NT2/D1 (cell line): ENCODE measurements at regions not wholly inside any gene's neighbourhood (a gene's known extent, or its start where the extent isn't known, plus 50 kb on each side); places are given as distances from the start of the nearest gene placed in this dataset.

Experiments used
- DNase-seq: peaks from one replicate; pipeline ENCODE4 v3.0.0-alpha.2; 2011; ENCODE audit warnings: low read depth, low spot score
- H3K27me3 ChIP-seq: 2 replicates; pipeline ENCODE4 v1.6.0; 2011; ENCODE audit warnings: mild to moderate bottlenecking; ENCODE audit not compliant: insufficient read length, insufficient read depth
- H3K36me3 ChIP-seq: 2 replicates; pipeline ENCODE4 v1.6.1; 2011; ENCODE audit warnings: mild to moderate bottlenecking, low read length, mixed read lengths; ENCODE audit not compliant: insufficient read depth, insufficient read length
- H3K4me1 ChIP-seq: 2 replicates; pipeline ENCODE4 v1.5.1; 2011; ENCODE audit not compliant: insufficient read depth, insufficient read length
- H3K4me3 ChIP-seq: 2 replicates; pipeline ENCODE4 v1.5.1; 2011; ENCODE audit warnings: low read depth; ENCODE audit not compliant: insufficient read length
- H3K9ac ChIP-seq: 2 replicates; pipeline ENCODE4 v1.6.0; 2011; ENCODE audit warnings: low read depth; ENCODE audit not compliant: insufficient read length
- H3K9me3 ChIP-seq: 2 replicates; pipeline ENCODE4 v1.5.1; 2011; ENCODE audit warnings: mild to moderate bottlenecking, low read length; ENCODE audit not compliant: insufficient read depth
- SUZ12 ChIP-seq: IDR thresholded peaks from 2 replicates; pipeline ENCODE4 v1.6.1; 2011; ENCODE audit not compliant: insufficient read length, insufficient read depth; ENCODE audit errors: extremely low read depth
- YY1 ChIP-seq: IDR thresholded peaks from 2 replicates; pipeline ENCODE4 v1.6.1; 2011; ENCODE audit not compliant: insufficient read length, insufficient read depth
- ZNF274 ChIP-seq: IDR thresholded peaks from 2 replicates; pipeline ENCODE4 v1.6.1; 2011; ENCODE audit warnings: mild to moderate bottlenecking, low read depth, low read length

- no peaks in the 10 kb centered on the region for H3K27me3 ChIP-seq
- H3K4me3 ChIP-seq, result no peak overlapping the region
- H3K9me3 ChIP-seq, result no peaks in the 10 kb centered on the region
- no peaks in the 10 kb centered on the region for H3K4me1 ChIP-seq
- no peaks in the 10 kb centered on the region for H3K36me3 ChIP-seq
- DNase-seq, result no peak
- TF ChIP-seq SUZ12, result no peak
- TF ChIP-seq ZNF274, result no peak
- TF ChIP-seq YY1, result no peak
- H3K9ac ChIP-seq, result no peak overlapping the region
Measured at GRCh38 chr12:30090258-30090657, 306.5 kb upstream of the TMTC1 start.

- Histone ChIP-seq H3K4me3 (no peak overlapping the region), H3K4me1 (no peaks in the 10 kb centered on the region), H3K9ac (no peak overlapping the region), H3K27me3 (no peaks in the 10 kb centered on the region), H3K9me3 (no peaks in the 10 kb centered on the region), H3K36me3 (no peaks in the 10 kb centered on the region)
- no peak for DNase-seq
- no peak for TF ChIP-seq ZNF274
Measured at GRCh38 chr12:30088259-30088995, 304.7 kb upstream of the TMTC1 start.

DNA sequence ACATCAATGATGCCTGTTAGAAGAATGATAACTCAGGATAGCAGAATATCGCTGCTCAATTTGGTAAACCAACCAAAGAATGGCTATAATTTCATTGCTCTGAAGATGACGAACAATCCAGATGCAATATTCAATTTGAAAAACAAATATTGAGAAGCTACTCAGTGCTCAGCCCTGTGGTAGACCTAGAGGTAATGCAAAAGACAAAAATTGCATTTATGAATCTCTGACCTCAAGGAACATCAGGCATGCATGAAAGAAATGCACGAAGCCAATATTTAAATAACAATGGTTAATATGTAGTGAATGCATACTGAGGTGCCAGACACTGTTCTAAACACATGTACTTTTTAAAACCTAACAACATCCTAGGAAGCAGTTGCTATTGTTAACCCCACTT, 298.6 kb upstream of the TMTC1 start:
- H3K9me3 ChIP-seq, result no peaks in the 10 kb centered on the region
- no peak overlapping the region for H3K4me3 ChIP-seq
- no peaks in the 10 kb centered on the region for H3K36me3 ChIP-seq
- no peaks in the 10 kb centered on the region for H3K4me1 ChIP-seq
- no peak overlapping the region for H3K9ac ChIP-seq
- no peak for TF ChIP-seq YY1
- no peak for TF ChIP-seq SUZ12
- TF ChIP-seq ZNF274, result no peak
- no peaks in the 10 kb centered on the region for H3K27me3 ChIP-seq
- DNase-seq, result no peak

GRCh38 chr12:30074916-30075315, 291.2 kb upstream of the TMTC1 start:
- no peak for TF ChIP-seq SUZ12
- TF ChIP-seq ZNF274, result no peak
- TF ChIP-seq YY1, result no peak
- no peak overlapping the region for H3K4me3 ChIP-seq
- no peaks in the 10 kb centered on the region for H3K36me3 ChIP-seq
- no peaks in the 10 kb centered on the region for H3K4me1 ChIP-seq
- H3K9ac ChIP-seq, result no peak overlapping the region
- H3K9me3 ChIP-seq, result no peaks in the 10 kb centered on the region
- no peaks in the 10 kb centered on the region for H3K27me3 ChIP-seq
- DNase-seq, result no peak

DNA sequence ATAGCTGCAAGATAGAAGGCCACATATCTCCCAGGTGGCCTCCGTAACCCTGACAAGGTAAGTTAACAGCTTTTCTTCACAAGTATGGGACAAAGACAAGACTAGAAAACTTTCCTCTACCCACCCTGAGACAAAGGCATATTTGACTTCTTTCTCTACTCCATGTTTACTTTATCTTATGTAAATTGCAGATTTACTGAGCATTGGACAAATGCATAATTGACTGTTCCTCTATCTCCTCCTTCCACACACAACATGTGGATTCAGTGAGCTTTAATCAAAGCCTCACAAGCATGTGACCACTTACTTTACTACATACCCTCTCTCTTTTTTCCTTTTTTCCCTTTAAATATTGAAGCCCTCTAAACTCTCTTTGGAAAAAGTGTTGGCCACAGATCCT, 289.1 kb upstream of the TMTC1 start:
- Histone ChIP-seq H3K4me1 (no peaks in the 10 kb centered on the region), H3K36me3 (no peaks in the 10 kb centered on the region), H3K9me3 (peaks cover 2% of the 10 kb centered on the region; the same call in 1 of the 2 replicates), H3K9ac (no peak overlapping the region), H3K4me3 (no peak overlapping the region), H3K27me3 (no peaks in the 10 kb centered on the region)
- DNase-seq, result no peak
- TF ChIP-seq ZNF274 (no peak), YY1 (no peak), SUZ12 (no peak)

DNA sequence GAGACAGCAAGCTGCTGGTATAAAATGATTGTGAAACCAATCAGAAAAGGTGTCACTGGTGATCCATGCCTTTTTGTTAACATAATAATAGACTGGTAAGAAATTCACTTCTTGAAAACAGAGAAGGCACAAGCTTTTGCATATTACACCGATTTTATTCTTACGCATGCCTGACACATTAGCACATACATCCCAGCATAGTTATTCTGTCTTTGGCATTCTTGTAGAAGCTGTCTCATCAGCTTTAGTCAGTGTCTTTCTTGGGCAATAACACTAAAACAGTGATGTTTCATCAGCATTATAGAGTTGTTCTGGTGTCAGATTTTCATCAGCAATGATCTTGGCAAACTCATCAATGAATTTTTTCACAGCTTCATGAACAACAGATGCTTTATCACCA, 283.4 kb upstream of the TMTC1 start:
- no peaks in the 10 kb centered on the region for H3K27me3 ChIP-seq
- peaks cover 19% of the 10 kb centered on the region for H3K9me3 ChIP-seq
- H3K9ac ChIP-seq, result no peak overlapping the region
- no peaks in the 10 kb centered on the region for H3K4me1 ChIP-seq
- TF ChIP-seq YY1 (no peak), SUZ12 (no peak), ZNF274 (no peak)
- DNase-seq, result no peak
- H3K36me3 ChIP-seq, result no peaks in the 10 kb centered on the region
- no peak overlapping the region for H3K4me3 ChIP-seq

DNA sequence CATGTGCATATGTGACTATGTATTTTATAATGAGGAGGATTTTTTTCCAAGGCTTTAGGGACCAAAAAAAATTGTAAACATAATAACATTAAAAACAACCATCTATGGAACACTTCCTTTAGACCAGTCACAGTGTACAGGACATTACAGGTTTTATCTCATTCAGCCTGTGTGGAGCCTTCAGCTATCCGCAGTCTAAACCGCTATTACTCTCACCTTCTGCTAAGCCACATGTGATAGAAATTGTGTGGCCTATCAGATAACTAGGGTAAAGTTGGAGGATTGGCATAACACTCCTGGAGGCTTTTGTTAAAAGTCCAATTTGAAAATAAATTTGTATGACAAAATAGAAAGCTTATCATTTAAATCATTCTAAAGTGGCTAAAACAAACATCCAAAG, 281.2 kb upstream of the TMTC1 start:
- Histone ChIP-seq H3K27me3 (no peaks in the 10 kb centered on the region), H3K36me3 (no peaks in the 10 kb centered on the region), H3K4me3 (no peak overlapping the region), H3K9ac (no peak overlapping the region), H3K9me3 (peaks cover 19% of the 10 kb centered on the region), H3K4me1 (no peaks in the 10 kb centered on the region)
- DNase-seq, result no peak
- TF ChIP-seq ZNF274 (no peak), YY1 (no peak), SUZ12 (no peak)
